IMR-90 (cell line): ENCODE measurements at regions not wholly inside any gene's neighbourhood (a gene's known extent, or its start where the extent isn't known, plus 50 kb on each side); places are given as distances from the start of the nearest gene placed in this dataset.

Source experiments
- ATAC-seq: fragments of 200-7000 bp; cut with Tn5 transposase; 2 replicates; pipeline ENCODE4 v1.9.1; 2020; ENCODE audit warnings: low read depth, mild to moderate bottlenecking, moderate library complexity
- BruUV-seq: library from RNA; stranded (reverse); fragments of 400-500 nt; replicated peaks from 2 replicates; lab custom pipeline; 2021; lab: Mats Ljungman, UMichigan
- CTCF ChIA-PET: fragments of 300-600 bp; formaldehyde crosslinking; extraction: SDS; loops from one replicate; lab custom pipeline; 2021; ENCODE audit warnings: antibody characterized with exemption; lab: Yijun Ruan, JAX
- POLR2A ChIA-PET: fragments of 300-600 bp; sonication (Branson Sonifier 250); formaldehyde crosslinking; loops from one replicate; lab custom pipeline; 2022; ENCODE audit warnings: antibody characterized with exemption; ENCODE audit not compliant: unreplicated experiment; lab: Charles Lee
- DNase-seq: peaks from one replicate; pipeline ENCODE4 v3.0.0; 2013
- H2AFZ ChIP-seq: replicated peaks from 2 replicates; pipeline ENCODE3; 2013; ENCODE audit warnings: low read length, mild to moderate bottlenecking; ENCODE audit not compliant: poor library complexity
- H2AK5ac ChIP-seq: 2 replicates; pipeline ENCODE4 v1.6.1; 2013; ENCODE audit warnings: low read depth, low read length, inconsistent platforms
- H2AK9ac ChIP-seq: replicated peaks from 2 replicates; pipeline ENCODE3; 2013; ENCODE audit warnings: mild to moderate bottlenecking, low read depth, low read length, moderate library complexity; ENCODE audit not compliant: poor library complexity
- H2BK120ac ChIP-seq: 2 replicates; pipeline ENCODE4 v1.6.1; 2013; ENCODE audit warnings: low read depth, low read length, inconsistent platforms
- H2BK15ac ChIP-seq: 3 replicates; pipeline ENCODE4 v1.6.1; 2013; ENCODE audit warnings: low read depth, low read length, inconsistent platforms
- H2BK20ac ChIP-seq: 2 replicates; pipeline ENCODE4 v1.6.1; 2013; ENCODE audit warnings: low read depth, mild to moderate bottlenecking, inconsistent platforms, low read length, moderate library complexity
- H2BK5ac ChIP-seq: 2 replicates; pipeline ENCODE4 v1.6.1; 2013; ENCODE audit warnings: mild to moderate bottlenecking, low read depth, low read length, inconsistent platforms; ENCODE audit not compliant: poor library complexity, severe bottlenecking
- H3K14ac ChIP-seq: replicated peaks from 2 replicates; pipeline ENCODE4 v1.6.1; 2013; ENCODE audit warnings: low read depth, low read length, inconsistent platforms
- H3K18ac ChIP-seq: 2 replicates; pipeline ENCODE4 v1.6.1; 2013; ENCODE audit warnings: low read depth, low read length, control low read depth
- H3K23ac ChIP-seq: 2 replicates; pipeline ENCODE4 v1.6.1; 2013; ENCODE audit warnings: low read depth, low read length, inconsistent platforms
- H3K27ac ChIP-seq: 2 replicates; pipeline ENCODE4 v1.5.1; 2013; ENCODE audit warnings: mild to moderate bottlenecking, control low read depth, low read length; ENCODE audit not compliant: insufficient read depth
- H3K27me3 ChIP-seq: 2 replicates; pipeline ENCODE4 v1.6.1; 2013; ENCODE audit warnings: low read length; ENCODE audit not compliant: control insufficient read depth, insufficient read depth
- H3K36me3 ChIP-seq: 2 replicates; pipeline ENCODE4 v1.6.1; 2013; ENCODE audit warnings: low read length, mixed read lengths; ENCODE audit not compliant: control insufficient read depth, insufficient read depth
- H3K4ac ChIP-seq: 2 replicates; pipeline ENCODE4 v1.6.1; 2013; ENCODE audit warnings: low read depth, low read length, inconsistent platforms
- H3K4me1 ChIP-seq: 2 replicates; pipeline ENCODE4 v1.6.1; 2013; ENCODE audit warnings: low read length, mixed read lengths; ENCODE audit not compliant: control insufficient read depth, insufficient read depth
- H3K4me2 ChIP-seq: 2 replicates; pipeline ENCODE4 v1.6.1; 2013; ENCODE audit warnings: low read depth, mild to moderate bottlenecking, control low read depth, low read length, moderate library complexity
- H3K4me3 ChIP-seq: 2 replicates; pipeline ENCODE4 v1.5.1; 2013; ENCODE audit warnings: low read depth, mild to moderate bottlenecking, control low read depth, low read length, moderate library complexity; ENCODE audit not compliant: insufficient read depth
- H3K56ac ChIP-seq: 2 replicates; pipeline ENCODE4 v1.6.1; 2013; ENCODE audit warnings: low read length, inconsistent platforms; ENCODE audit not compliant: insufficient read depth; ENCODE audit errors: extremely low read depth
- H3K79me1 ChIP-seq, 2 experiments: 2 replicates each; pipeline ENCODE4 v1.6.1; 2013; ENCODE audit warnings: low read length in 2 of 2, inconsistent platforms in 1 of 2, low read depth in 1 of 2
- H3K9ac ChIP-seq: 2 replicates; pipeline ENCODE4 v1.6.1; 2013; ENCODE audit warnings: low read depth, low read length, control low read depth
- H3K9me1 ChIP-seq: 2 replicates; pipeline ENCODE4 v1.6.1; 2013; ENCODE audit warnings: low read length, inconsistent platforms; ENCODE audit not compliant: insufficient read depth
- H3K9me3 ChIP-seq: 2 replicates; pipeline ENCODE4 v1.6.1; 2013; ENCODE audit warnings: low read length; ENCODE audit not compliant: control insufficient read depth, insufficient read depth
- H4K20me1 ChIP-seq: 2 replicates; pipeline ENCODE4 v1.6.1; 2013; ENCODE audit warnings: low read length, inconsistent platforms; ENCODE audit not compliant: insufficient read depth
- H4K5ac ChIP-seq: 2 replicates; pipeline ENCODE4 v1.6.1; 2013; ENCODE audit warnings: mild to moderate bottlenecking, low read depth, low read length, control low read depth
- H4K8ac ChIP-seq, 2 experiments: 2 replicates each; pipeline ENCODE4 v1.6.1; 2013; ENCODE audit warnings: low read depth in 2 of 2, low read length in 2 of 2, control low read depth in 1 of 2, inconsistent platforms in 1 of 2
- H4K91ac ChIP-seq: 2 replicates; pipeline ENCODE4 v1.6.1; 2013; ENCODE audit warnings: low read depth, low read length, inconsistent platforms; ENCODE audit not compliant: insufficient read depth
- BHLHE40 ChIP-seq: fragments of 150-350 bp; IDR thresholded peaks from 2 replicates; pipeline ENCODE4 v1.6.1; 2016; ENCODE audit warnings: mild to moderate bottlenecking, low read depth, low read length
- FOS ChIP-seq: fragments of 150-350 bp; IDR thresholded peaks from 2 replicates; pipeline ENCODE4 v1.6.1; 2016; ENCODE audit warnings: low read depth, low read length
- RAD21 ChIP-seq: IDR thresholded peaks from 2 replicates; pipeline ENCODE4 v1.6.1; 2012; ENCODE audit warnings: low read length, improper control_type of control experiment
- RCOR1 ChIP-seq: IDR thresholded peaks from 2 replicates; pipeline ENCODE4 v1.6.1; 2012; ENCODE audit warnings: mild to moderate bottlenecking, low read length, improper control_type of control experiment; ENCODE audit not compliant: insufficient replicate concordance
- RFX5 ChIP-seq: IDR thresholded peaks from 2 replicates; pipeline ENCODE4 v1.8.0; 2012; ENCODE audit warnings: low read depth, mild to moderate bottlenecking, low read length, moderate library complexity
- WGBS, 2 experiments: methylation state at CpG; one replicate each; pipeline versions ENCODE4 v1.1.5 to v1.1.7; 2013; ENCODE audit warnings: missing lambda C conversion rate in 2 of 2; ENCODE audit not compliant: insufficient read length in 1 of 2; ENCODE audit errors: extremely low coverage in 2 of 2; 5-methylcytosine and 5-hydroxymethylcytosine counted together
- dilution Hi-C: fragments of 300-500 bp; cut with HindIII; formaldehyde crosslinking; loops from one replicate; pipeline ENCODE4 v1.14.3; 2018; ENCODE audit warnings: low sequenced_read_pairs; ENCODE audit not compliant: unreplicated experiment
- in situ Hi-C: fragments of 300-500 bp; cut with MboI; formaldehyde crosslinking; loops from 3 replicates; pipeline ENCODE4 v1.14.3; 2019; ENCODE audit warnings: low sequenced_read_pairs, inconsistent platforms, mixed read lengths
- intact Hi-C: fragments of 100-400 bp; cut with micrococcal nuclease; formaldehyde crosslinking; loops from 2 replicates; pipeline ENCODE4 v1.10.0; 2022
- TF ChIP-seq, protein P1 (sequence below): conservative IDR thresholded peaks from 2 replicates; pipeline ENCODE4 v1.5.1; 2012; ENCODE audit warnings: mild to moderate bottlenecking, low read depth, low read length, improper control_type of control experiment

GRCh38 chr6:139649732-139650131 lies 275.3 kb upstream of the CITED2 start:
- no peak overlapping the region for H3K9ac ChIP-seq
- ChIA-PET POLR2A (no interaction called here), CTCF (no interaction called here)
- no peak overlapping the region for H4K5ac ChIP-seq
- no TSS peak for BruUV-seq
- 0 out of 2 replicates have a peak, but pooled peaks cover 2% of the 10 kb centered on the region for H3K9me3 ChIP-seq
- no peak overlapping the region for H3K18ac ChIP-seq
- H3K14ac ChIP-seq = no peak overlapping the region
- no peak overlapping the region for H2AK5ac ChIP-seq
- H3K4me3 ChIP-seq = no peak overlapping the region
- ATAC-seq = no peak
- no peak overlapping the region for H4K8ac ChIP-seq
- TF ChIP-seq, protein P1, sequence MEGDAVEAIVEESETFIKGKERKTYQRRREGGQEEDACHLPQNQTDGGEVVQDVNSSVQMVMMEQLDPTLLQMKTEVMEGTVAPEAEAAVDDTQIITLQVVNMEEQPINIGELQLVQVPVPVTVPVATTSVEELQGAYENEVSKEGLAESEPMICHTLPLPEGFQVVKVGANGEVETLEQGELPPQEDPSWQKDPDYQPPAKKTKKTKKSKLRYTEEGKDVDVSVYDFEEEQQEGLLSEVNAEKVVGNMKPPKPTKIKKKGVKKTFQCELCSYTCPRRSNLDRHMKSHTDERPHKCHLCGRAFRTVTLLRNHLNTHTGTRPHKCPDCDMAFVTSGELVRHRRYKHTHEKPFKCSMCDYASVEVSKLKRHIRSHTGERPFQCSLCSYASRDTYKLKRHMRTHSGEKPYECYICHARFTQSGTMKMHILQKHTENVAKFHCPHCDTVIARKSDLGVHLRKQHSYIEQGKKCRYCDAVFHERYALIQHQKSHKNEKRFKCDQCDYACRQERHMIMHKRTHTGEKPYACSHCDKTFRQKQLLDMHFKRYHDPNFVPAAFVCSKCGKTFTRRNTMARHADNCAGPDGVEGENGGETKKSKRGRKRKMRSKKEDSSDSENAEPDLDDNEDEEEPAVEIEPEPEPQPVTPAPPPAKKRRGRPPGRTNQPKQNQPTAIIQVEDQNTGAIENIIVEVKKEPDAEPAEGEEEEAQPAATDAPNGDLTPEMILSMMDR = no peak
- no peak for TF ChIP-seq RFX5
- TF ChIP-seq FOS = no peak
- no peak for TF ChIP-seq RAD21
- no peak for TF ChIP-seq RCOR1
- no peak for TF ChIP-seq BHLHE40
- dilution Hi-C loops (no loop called here), intact Hi-C loops (no loop called here), in situ Hi-C loops (no loop called here)
- H2AK9ac ChIP-seq = no peak overlapping the region
- 90% methylated on average over 2 of the region's 3 CpGs; no CpG with 5 or more reads in 1 of the 2 experiments for WGBS, 2 experiments
- no peak overlapping the region for H2BK5ac ChIP-seq
- no peak overlapping the region for H2AFZ ChIP-seq
- no peaks in the 10 kb centered on the region for H3K79me1 ChIP-seq
- H3K4ac ChIP-seq = no peak overlapping the region
- H4K20me1 ChIP-seq = no peaks in the 10 kb centered on the region
- no peaks in the 10 kb centered on the region for H3K27me3 ChIP-seq
- H2BK120ac ChIP-seq = no peak overlapping the region
- no peak overlapping the region for H3K56ac ChIP-seq
- H2BK15ac ChIP-seq = no peak overlapping the region
- no peaks in the 10 kb centered on the region for H3K9me1 ChIP-seq
- H3K4me1 ChIP-seq = peaks cover 2% of the 10 kb centered on the region; the same call in 1 of the 2 replicates
- no peak overlapping the region for H4K91ac ChIP-seq
- no peak overlapping the region for H3K27ac ChIP-seq
- no peak for DNase-seq
- no peak overlapping the region for H3K4me2 ChIP-seq
- no peak overlapping the region for H3K23ac ChIP-seq
- H2BK20ac ChIP-seq = no peak overlapping the region
- H3K36me3 ChIP-seq = no peaks in the 10 kb centered on the region
